HG02981 (cell line): ENCODE measurements at regions not wholly inside any gene's neighbourhood (a gene's known extent, or its start where the extent isn't known, plus 50 kb on each side); places are given as distances from the start of the nearest gene placed in this dataset.

Experiments
- ATAC-seq: cut with Tn5 transposase; IDR thresholded peaks from one replicate; pipeline ENCODE4 v1.9.1; 2021; ENCODE audit warnings: mild to moderate bottlenecking, moderate library complexity; ENCODE audit not compliant: unreplicated experiment

GRCh38 chr11:109914809-109915653, 178.2 kb upstream of the ZC3H12C start:
- no peak for ATAC-seq

- no peak for ATAC-seq
Observed at GRCh38 chr11:109926941-109927340, 166.3 kb upstream of the ZC3H12C start.

- no peak for ATAC-seq
Observed at GRCh38 chr11:109929308-109929707, 163.9 kb upstream of the ZC3H12C start.

GRCh38 chr11:109933126-109933525, 160.1 kb upstream of the ZC3H12C start:
- ATAC-seq: no peak

- ATAC-seq: no peak
Observed at GRCh38 chr11:109934151-109934550, 159.0 kb upstream of the ZC3H12C start.

- no peak for ATAC-seq
Observed at GRCh38 chr11:109936661-109937180, 156.5 kb upstream of the ZC3H12C start.

GRCh38 chr11:109937968-109938367, 155.2 kb upstream of the ZC3H12C start:
- no peak for ATAC-seq

GRCh38 chr11:109939166-109939810, 153.9 kb upstream of the ZC3H12C start:
- peak; percentile 57 for ATAC-seq

GRCh38 chr11:109940816-109941215, 152.4 kb upstream of the ZC3H12C start:
- ATAC-seq: no peak

GRCh38 chr11:109945626-109946321, 147.4 kb upstream of the ZC3H12C start:
- peak; percentile 68 for ATAC-seq

GRCh38 chr11:109946322-109946846, 146.8 kb upstream of the ZC3H12C start:
- ATAC-seq: peak; percentile 87

GRCh38 chr11:109954534-109954933, 138.7 kb upstream of the ZC3H12C start:
- no peak for ATAC-seq

GRCh38 chr11:109956124-109956793, 136.9 kb upstream of the ZC3H12C start:
- ATAC-seq: peak; percentile 73

- peak; percentile 61 for ATAC-seq
Observed at GRCh38 chr11:109957000-109957399, 136.2 kb upstream of the ZC3H12C start.

GRCh38 chr11:109957601-109958000, 135.6 kb upstream of the ZC3H12C start:
- no peak for ATAC-seq

GRCh38 chr11:109958131-109958820, 134.9 kb upstream of the ZC3H12C start:
- ATAC-seq: no peak

GRCh38 chr11:109958821-109959166, 134.4 kb upstream of the ZC3H12C start:
- ATAC-seq: no peak

- no peak for ATAC-seq
Observed at GRCh38 chr11:109960831-109961230, 132.4 kb upstream of the ZC3H12C start.

- ATAC-seq: no peak
Observed at GRCh38 chr11:109961261-109961660, 131.9 kb upstream of the ZC3H12C start.

GRCh38 chr11:109963101-109963500, 130.1 kb upstream of the ZC3H12C start:
- ATAC-seq: no peak
